HEK293T (cell line): ENCODE measurements at regions not wholly inside any gene's neighbourhood (a gene's known extent, or its start where the extent isn't known, plus 50 kb on each side); places are given as distances from the start of the nearest gene placed in this dataset.

Experiments
- CTCF ChIA-PET: fragments of 350-600 bp; formaldehyde crosslinking; extraction: SDS; loops from one replicate; lab custom pipeline; 2021; ENCODE audit warnings: antibody characterized with exemption, inconsistent platforms; lab: Yijun Ruan, JAX
- POLR2A ChIA-PET: fragments of 350-600 bp; formaldehyde crosslinking; extraction: SDS; loops from one replicate; lab custom pipeline; 2020; ENCODE audit warnings: antibody characterized with exemption, inconsistent platforms; lab: Yijun Ruan, JAX
- DNase-seq: peaks from one replicate; pipeline ENCODE4 v3.0.0; 2012; ENCODE audit warnings: mixed read lengths; ENCODE audit errors: extremely low spot score
- ARNT ChIP-seq: fragments of 450-650 bp; IDR thresholded peaks from 2 replicates; pipeline ENCODE4 v1.6.1; 2017; ENCODE audit warnings: mild to moderate bottlenecking
- BHLHE40 ChIP-seq: fragments of 450-650 bp; IDR thresholded peaks from 2 replicates; pipeline ENCODE4 v1.6.1; 2016; ENCODE audit warnings: mild to moderate bottlenecking, moderate library complexity, borderline replicate concordance
- CTBP1 ChIP-seq: fragments of 450-650 bp; IDR thresholded peaks from 2 replicates; pipeline ENCODE4 v1.6.1; 2016; ENCODE audit warnings: borderline replicate concordance
- ELF4 ChIP-seq: fragments of 450-650 bp; IDR thresholded peaks from 2 replicates; pipeline ENCODE4 v1.6.1; 2017; ENCODE audit warnings: antibody characterized with exemption
- FOXA1 ChIP-seq: fragments of 450-650 bp; IDR thresholded peaks from 2 replicates; pipeline ENCODE4 v1.6.1; 2016; ENCODE audit warnings: mild to moderate bottlenecking
- FOXK2 ChIP-seq: fragments of 450-650 bp; IDR thresholded peaks from 2 replicates; pipeline ENCODE4 v1.6.1; 2016; ENCODE audit warnings: mild to moderate bottlenecking
- FOXM1 ChIP-seq: fragments of 450-650 bp; IDR thresholded peaks from 2 replicates; pipeline ENCODE4 v1.6.1; 2017; ENCODE audit warnings: mild to moderate bottlenecking, borderline replicate concordance
- HDGF ChIP-seq: fragments of 450-650 bp; IDR thresholded peaks from 2 replicates; pipeline ENCODE4 v1.6.1; 2017; ENCODE audit warnings: antibody characterized with exemption, borderline replicate concordance
- L3MBTL2 ChIP-seq: fragments of 450-650 bp; conservative IDR thresholded peaks from 2 replicates; pipeline ENCODE4 v1.6.1; 2016; ENCODE audit warnings: mild to moderate bottlenecking
- LEF1 ChIP-seq: fragments of 450-650 bp; IDR thresholded peaks from 2 replicates; pipeline ENCODE4 v1.6.1; 2017; ENCODE audit warnings: mild to moderate bottlenecking, borderline replicate concordance
- NFRKB ChIP-seq: fragments of 450-650 bp; IDR thresholded peaks from 2 replicates; pipeline ENCODE4 v1.6.1; 2016; ENCODE audit warnings: mild to moderate bottlenecking, moderate library complexity
- SP1 ChIP-seq: fragments of 450-650 bp; IDR thresholded peaks from 2 replicates; pipeline ENCODE4 v1.6.1; 2017
- SUZ12 ChIP-seq: fragments of 450-650 bp; IDR thresholded peaks from 2 replicates; pipeline ENCODE4 v1.6.1; 2016; ENCODE audit warnings: mild to moderate bottlenecking
- TARDBP ChIP-seq: fragments of 450-650 bp; IDR thresholded peaks from 2 replicates; pipeline ENCODE4 v1.6.1; 2016
- ZNF384 ChIP-seq: fragments of 450-650 bp; IDR thresholded peaks from 2 replicates; pipeline ENCODE4 v1.6.1; 2016
- TF ChIP-seq, protein P1 (sequence below): fragments of 450-650 bp; IDR thresholded peaks from 2 replicates; pipeline ENCODE4 v1.6.1; 2016

DNA sequence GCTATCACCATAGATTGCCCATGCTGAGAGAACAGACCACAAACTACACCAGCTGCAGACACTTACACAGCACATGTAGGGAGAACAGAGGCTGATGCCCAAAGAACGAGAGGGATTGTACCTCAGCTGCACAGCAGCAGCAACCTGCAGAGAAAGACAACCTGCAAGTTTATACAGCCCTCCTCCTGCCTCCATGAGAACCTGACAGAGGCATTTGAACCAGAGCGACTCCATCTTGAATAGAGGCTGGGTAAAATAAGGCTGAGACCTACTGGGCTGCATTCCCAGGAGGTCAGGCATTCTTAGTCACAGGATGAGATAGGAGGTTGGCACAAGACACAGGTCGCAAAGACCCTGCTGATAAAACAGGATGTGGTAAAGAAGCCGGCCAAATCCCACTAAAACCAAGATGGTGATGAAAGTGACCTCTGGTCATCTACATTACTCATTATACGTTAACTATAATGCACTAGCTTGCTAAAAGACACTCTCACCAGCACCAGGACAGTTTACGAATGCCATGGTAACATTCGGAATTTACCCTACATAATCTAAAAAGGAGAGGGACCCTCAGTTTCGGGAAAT is 262.4 kb upstream of the HMGA2 start:
- TF ChIP-seq FOXM1 (no peak), ARNT (no peak), CTBP1 (no peak), ZNF384 (no peak), TARDBP (no peak), FOXA1 (no peak), L3MBTL2 (no peak), FOXK2 (no peak), SP1 (no peak), BHLHE40 (no peak), HDGF (no peak), ELF4 (no peak)
- TF ChIP-seq, protein P1, sequence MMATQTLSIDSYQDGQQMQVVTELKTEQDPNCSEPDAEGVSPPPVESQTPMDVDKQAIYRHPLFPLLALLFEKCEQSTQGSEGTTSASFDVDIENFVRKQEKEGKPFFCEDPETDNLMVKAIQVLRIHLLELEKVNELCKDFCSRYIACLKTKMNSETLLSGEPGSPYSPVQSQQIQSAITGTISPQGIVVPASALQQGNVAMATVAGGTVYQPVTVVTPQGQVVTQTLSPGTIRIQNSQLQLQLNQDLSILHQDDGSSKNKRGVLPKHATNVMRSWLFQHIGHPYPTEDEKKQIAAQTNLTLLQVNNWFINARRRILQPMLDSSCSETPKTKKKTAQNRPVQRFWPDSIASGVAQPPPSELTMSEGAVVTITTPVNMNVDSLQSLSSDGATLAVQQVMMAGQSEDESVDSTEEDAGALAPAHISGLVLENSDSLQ, result no peak
- CTCF ChIA-PET, result no interaction called here
- POLR2A ChIA-PET, result no interaction called here
- no peak for DNase-seq

GRCh38 chr12:65565601-65566560 is 258.4 kb upstream of the HMGA2 start:
- ChIA-PET POLR2A (interaction anchor here (0.7 to 1.4 kb wide), 2 partner anchors 9 to 54 kb away, joined by 3 read pairs; no protein-coding TSS in a partner anchor), CTCF (interaction anchor here (0.6 to 2.8 kb wide), 3 partner anchors 9 to 579 kb away, joined by 8 to 13 read pairs (median 10); no protein-coding TSS in a partner anchor)
- no peak for DNase-seq
- TF ChIP-seq ZNF384, result no peak
- no peak for TF ChIP-seq SP1
- TF ChIP-seq CTBP1, result no peak
- TF ChIP-seq FOXK2, result no peak

GRCh38 chr12:65566751-65567150 is 257.5 kb upstream of the HMGA2 start:
- ChIA-PET POLR2A (interaction anchor here (1.4 kb wide), 1 partner anchor 55 kb away, joined by 3 read pairs; no protein-coding TSS in a partner anchor), CTCF (interaction anchor here (2.1 kb wide), 1 partner anchor 10 kb away, joined by 10 read pairs; no protein-coding TSS in a partner anchor)
- TF ChIP-seq FOXK2, result no peak
- TF ChIP-seq NFRKB, result no peak
- TF ChIP-seq HDGF, result no peak
- TF ChIP-seq L3MBTL2, result no peak
- TF ChIP-seq BHLHE40, result no peak
- TF ChIP-seq LEF1, result no peak
- TF ChIP-seq SP1, result no peak
- no peak for TF ChIP-seq FOXM1
- TF ChIP-seq ARNT, result no peak
- no peak for TF ChIP-seq FOXA1
- no peak for DNase-seq

- CTCF ChIA-PET, result interaction anchor here (2.1 kb wide), 1 partner anchor 11 kb away, joined by 10 read pairs; no protein-coding TSS in a partner anchor
- DNase-seq, result no peak
- POLR2A ChIA-PET, result interaction anchor here (0.6 kb wide), 1 partner anchor 371 kb away, joined by 3 read pairs; no protein-coding TSS in a partner anchor
Observed at GRCh38 chr12:65567820-65568219, 256.5 kb upstream of the HMGA2 start.

DNA sequence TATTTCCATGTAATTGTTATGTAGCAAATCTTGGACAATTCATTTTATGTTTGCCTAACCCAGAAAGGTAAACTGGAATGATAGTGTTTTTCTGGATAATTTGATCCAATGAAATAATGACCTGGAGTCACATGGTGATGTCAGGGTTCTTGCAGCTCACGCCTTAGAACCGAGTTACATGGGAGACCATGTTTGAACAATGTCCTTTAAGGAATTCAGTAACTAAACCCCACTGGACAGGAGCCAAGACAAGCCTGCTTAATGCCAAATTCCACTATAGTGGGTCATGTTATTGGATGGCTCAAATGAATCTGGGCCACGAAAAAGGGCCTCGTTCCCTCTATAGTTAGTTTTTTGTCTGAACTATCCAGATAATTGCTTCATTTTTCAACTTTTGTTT is 255.8 kb upstream of the HMGA2 start:
- DNase-seq, result no peak
- ChIA-PET POLR2A (interaction anchor here (0.6 kb wide), 1 partner anchor 371 kb away, joined by 3 read pairs; no protein-coding TSS in a partner anchor), CTCF (interaction anchor here (0.7 kb wide), 1 partner anchor 34 kb away, joined by 3 read pairs; no protein-coding TSS in a partner anchor)
- TF ChIP-seq FOXK2, result no peak
- TF ChIP-seq FOXA1, result no peak
- no peak for TF ChIP-seq ELF4
- no peak for TF ChIP-seq L3MBTL2
- no peak for TF ChIP-seq HDGF
- TF ChIP-seq NFRKB, result no peak

More at GRCh38 chr12:65567820-65568219, 256.5 kb upstream of the HMGA2 start:
- TF ChIP-seq ELF4 (no peak), NFRKB (no peak), ARNT (no peak), FOXA1 (no peak), L3MBTL2 (no peak), BHLHE40 (no peak), SP1 (no peak), ZNF384 (no peak), SUZ12 (no peak), LEF1 (no peak), FOXM1 (no peak)
- TF ChIP-seq, protein P1, result no peak

DNA sequence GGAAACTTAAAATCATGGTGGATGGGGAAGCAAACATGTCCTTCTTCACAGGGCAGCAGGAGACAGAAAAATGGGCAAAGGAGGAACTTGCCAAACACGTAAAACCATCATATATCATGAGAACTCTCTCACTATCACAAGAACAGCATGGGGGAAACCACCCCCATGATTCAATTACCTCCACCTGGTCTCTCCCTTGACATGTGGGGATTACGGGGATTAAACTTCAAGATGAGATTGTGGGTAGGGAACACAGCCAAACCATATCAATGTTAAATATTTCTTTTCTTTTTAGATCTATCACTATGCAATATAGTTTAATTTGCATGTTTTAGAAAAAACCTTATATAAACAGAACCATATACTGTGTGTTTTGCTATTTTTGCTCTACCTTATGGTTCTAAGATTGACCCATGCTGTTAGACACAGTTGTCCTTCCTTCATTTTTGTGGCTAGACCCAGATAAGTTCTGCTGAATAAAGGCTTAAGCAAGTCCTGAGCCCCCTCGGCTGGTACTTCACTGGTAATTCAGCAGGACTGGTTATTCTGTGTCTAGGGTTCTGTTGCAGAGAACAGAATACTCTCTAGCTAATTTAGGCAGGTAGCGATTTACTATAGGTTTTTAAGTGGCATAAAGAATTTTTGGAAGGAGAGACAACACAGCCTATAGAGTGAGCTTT is 253.7 kb upstream of the HMGA2 start:
- POLR2A ChIA-PET, result no interaction called here
- no peak for DNase-seq
- CTCF ChIA-PET, result no interaction called here
- TF ChIP-seq HDGF, result no peak
